ENCODE measurements at regions not wholly inside any gene's neighbourhood (a gene's known extent, or its start where the extent isn't known, plus 50 kb on each side); places are given as distances from the start of the nearest gene placed in this dataset.

DNA sequence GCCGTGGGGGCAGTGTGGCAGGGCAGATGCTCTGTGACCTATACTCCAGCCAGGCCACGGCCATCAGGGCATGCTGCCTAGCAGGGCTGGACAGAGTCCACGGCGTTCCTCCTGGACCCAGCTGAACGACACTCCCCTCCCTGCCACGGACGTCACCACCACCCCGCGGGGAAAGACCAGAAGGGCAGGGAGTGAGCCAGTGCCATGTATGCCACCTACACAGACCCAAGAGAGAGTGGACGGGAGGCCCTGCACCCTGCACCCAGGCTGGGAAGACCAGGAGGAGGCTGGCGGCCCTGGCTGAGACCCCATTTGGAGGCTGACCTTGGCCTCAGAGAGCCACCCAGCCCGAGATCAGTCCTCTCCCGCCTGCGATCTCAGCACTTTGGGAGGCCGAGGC lies 101.9 kb downstream of the FAM53A start:
- TF ChIP-seq, protein P1, sequence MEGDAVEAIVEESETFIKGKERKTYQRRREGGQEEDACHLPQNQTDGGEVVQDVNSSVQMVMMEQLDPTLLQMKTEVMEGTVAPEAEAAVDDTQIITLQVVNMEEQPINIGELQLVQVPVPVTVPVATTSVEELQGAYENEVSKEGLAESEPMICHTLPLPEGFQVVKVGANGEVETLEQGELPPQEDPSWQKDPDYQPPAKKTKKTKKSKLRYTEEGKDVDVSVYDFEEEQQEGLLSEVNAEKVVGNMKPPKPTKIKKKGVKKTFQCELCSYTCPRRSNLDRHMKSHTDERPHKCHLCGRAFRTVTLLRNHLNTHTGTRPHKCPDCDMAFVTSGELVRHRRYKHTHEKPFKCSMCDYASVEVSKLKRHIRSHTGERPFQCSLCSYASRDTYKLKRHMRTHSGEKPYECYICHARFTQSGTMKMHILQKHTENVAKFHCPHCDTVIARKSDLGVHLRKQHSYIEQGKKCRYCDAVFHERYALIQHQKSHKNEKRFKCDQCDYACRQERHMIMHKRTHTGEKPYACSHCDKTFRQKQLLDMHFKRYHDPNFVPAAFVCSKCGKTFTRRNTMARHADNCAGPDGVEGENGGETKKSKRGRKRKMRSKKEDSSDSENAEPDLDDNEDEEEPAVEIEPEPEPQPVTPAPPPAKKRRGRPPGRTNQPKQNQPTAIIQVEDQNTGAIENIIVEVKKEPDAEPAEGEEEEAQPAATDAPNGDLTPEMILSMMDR (IDR thresholded peaks at IDR 0.05): no peak
- no peak for TF ChIP-seq POLR2A (IDR thresholded peaks at IDR 0.05)
